GM19452 (cell line): ENCODE measurements at regions not wholly inside any gene's neighbourhood (a gene's known extent, or its start where the extent isn't known, plus 50 kb on each side); places are given as distances from the start of the nearest gene placed in this dataset.

Source experiments
- ATAC-seq: cut with Tn5 transposase; IDR thresholded peaks from one replicate; pipeline ENCODE4 v1.9.1; 2021; ENCODE audit not compliant: unreplicated experiment

DNA sequence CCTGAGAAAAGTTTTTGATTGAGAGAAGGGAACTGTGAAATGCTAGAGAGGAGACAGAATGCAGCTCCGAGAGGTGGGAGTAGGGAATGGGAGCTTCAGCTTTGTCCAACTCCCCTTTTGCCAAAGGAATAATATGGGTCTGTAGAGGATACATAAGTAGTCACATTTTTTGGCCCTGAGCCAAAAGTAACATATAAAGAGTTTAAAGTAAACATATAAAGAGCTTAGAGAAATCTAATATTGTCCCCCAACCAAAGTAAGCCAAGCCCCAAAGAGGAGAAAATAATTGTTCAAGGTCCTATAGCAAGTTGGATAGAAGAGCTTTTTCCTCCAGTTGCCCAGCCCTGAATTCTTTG is 215.1 kb downstream of the TMEM114 start:
- no peak for ATAC-seq

DNA sequence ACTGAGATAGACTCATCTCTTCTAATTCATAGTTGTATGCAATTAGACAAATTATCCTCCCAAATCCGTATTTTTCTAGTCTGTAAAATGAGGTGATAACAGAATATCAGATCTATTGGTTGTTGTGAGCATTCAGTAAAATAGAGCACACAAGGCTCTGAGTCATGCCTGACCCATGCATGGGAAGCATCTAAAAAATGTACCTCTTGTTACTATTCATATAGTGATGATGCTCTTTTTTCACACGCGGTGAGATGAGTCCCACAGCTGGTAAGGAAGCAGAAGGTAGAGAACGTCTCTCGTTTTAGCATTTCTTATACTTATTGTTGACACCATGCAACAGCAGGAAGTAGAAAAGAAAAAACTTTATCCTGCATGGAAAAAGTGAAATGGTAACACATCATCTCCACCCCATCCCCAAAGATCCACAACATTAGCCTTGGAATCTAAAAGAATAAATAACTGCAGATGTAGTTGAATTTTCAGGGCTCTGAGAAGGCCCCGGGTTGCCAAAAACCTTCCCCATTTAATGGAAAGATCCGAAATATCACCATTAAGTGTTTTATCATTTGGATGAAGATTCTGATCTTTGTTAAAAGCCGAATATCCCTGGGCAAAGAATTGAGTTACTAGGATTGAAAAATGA is 215.6 kb downstream of the TMEM114 start:
- ATAC-seq, result no peak

DNA sequence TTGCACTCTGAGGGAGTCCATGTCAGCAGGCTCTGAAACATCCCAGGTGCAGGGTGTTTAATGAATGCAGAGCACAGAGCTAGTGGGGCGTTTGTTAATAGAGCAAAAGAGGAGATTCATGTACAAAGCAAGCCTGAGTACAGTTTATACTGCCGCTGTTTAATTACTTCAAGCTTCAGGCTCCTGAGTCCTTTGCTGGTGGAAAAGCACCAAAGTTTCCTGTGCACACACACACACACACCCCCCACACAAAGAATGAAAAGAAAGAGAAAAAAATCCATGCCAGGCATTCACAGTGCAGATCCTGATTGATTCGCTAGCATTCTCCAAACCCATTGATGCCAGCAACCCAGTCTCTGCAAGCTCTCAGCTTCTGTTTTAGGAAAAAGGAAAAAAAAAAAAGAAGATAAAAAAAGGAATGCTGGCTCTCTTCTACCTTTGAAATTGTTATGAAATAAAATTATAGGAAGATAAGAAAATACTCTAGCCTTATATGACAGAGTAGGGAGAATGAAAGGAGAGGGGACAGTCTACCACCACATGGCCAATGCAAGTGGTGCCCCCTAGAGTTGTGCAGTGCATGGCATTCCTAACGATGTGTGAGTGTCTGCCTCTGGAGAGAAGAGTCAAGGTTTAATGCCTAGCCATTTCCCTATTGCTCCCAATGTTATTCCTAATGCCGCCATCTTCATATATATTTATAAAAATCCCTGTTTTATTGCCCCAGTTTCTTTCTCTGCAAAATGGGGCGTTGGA is 216.5 kb downstream of the TMEM114 start:
- no peak for ATAC-seq

DNA sequence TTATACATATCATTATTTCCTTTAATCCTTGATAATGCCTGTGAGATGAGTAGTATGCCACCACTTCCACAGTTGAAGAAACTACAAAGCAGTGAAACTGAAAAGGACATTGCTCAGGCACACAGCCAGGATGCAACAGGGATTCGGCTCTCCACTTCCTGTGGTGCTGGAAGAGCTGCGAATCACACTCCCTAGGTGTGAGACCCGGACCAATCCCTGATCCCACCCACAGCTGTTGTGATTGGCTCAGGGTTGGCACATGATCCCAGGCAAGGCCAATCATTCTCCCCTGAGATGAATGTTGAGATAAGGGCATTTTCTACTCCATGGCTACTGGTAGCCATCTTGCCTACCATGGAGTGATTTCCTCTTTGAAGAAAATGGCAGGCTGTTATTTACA is 218.2 kb downstream of the TMEM114 start:
- ATAC-seq, result no peak

DNA sequence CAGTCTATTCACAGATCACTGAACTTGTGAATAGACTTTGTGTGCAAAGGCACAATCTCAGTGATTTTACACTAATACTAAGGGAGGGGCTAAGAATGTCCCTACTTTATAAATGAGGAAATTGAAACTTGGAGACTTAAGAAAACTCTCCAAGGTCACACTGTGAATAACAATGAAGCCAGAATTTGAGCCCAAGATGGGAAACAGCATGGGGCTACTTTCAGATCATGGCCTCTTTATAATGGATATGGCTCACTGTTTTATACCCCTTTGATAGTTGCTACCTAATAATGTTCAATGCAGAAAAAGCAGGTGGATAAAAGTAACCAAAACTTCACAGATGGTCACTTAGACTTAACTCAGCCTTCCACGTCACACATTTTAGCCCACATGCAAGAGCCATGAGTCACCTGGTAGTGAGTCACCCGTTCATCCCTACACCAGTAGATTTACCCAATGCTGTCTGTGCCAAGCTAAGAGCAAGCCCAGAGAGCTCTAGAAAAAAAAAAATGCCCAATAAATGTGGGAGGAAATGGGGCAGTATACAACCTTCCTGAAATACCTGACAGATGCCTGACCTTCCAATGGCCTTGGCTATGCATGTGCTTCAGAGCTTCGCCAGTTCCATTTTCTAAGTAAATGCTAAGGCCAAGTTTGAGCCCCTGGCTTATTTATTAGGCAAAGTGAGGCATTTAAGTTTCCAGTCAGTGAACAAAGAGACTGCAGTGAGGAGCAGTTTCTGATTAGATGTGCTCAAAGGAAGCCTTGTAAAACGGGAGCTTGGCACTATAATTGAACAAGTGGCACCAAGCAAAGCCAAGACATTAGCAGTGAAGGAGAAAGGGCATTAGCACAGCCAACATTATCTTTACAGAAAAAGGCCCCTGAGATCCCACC is 219.7 kb downstream of the TMEM114 start:
- no peak for ATAC-seq

DNA sequence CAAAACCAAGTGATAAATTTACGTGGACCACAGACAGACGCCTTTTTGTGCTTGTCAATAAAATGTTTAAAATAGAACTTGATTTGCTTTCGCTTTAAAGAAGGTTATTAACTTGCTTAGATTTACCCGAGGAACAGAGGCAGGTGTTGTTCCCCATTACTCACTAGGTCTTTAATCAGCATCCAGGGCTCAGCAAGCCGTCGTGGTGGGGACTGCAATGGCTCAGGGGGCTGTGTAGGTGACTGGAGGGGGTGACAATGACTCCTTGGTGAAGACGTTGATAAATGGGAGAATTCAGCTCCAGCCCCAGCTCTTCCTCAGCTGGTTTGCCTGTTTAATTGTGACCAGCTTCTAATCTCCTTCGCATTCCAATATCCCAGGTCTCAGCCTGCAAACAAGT is 231.4 kb downstream of the TMEM114 start:
- no peak for ATAC-seq

DNA sequence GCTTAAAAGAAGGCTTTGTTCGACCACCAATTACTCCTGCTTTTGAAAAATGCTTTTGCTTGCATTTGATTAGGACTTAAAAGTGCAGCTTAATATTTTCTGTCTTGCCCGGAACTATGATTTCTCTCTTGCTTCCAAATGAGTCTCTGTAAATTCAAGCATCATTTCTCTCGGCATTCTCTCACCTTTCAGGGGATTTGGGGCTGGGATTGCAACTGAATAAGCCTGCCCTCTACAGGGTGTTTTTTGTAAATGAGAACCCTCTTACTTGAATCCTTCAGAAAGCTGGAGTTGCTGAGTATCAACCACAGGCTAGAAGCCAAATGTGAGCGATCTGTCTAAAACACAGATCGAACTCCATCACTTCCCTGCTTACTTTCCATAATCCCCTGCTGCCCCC is 234.6 kb downstream of the TMEM114 start:
- ATAC-seq, result no peak

DNA sequence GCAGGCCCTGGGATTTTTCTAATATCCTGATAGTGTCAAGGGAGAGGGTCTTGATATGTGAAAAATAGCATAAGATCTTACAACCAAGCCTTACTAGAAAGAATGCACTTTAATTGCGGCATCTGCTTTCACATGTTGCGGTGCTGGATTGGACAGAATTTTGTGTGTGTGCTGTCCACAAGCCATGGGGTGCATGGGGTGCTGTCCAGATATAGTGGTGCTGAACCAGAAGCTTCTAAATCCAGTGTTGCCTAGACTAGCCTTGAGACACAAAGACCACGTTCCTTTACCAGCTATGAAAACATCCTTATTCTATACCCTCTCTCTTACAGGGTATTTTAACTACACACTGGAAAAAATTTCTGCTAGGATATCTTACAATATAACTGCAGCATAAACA is 244.0 kb downstream of the TMEM114 start:
- ATAC-seq, result no peak

DNA sequence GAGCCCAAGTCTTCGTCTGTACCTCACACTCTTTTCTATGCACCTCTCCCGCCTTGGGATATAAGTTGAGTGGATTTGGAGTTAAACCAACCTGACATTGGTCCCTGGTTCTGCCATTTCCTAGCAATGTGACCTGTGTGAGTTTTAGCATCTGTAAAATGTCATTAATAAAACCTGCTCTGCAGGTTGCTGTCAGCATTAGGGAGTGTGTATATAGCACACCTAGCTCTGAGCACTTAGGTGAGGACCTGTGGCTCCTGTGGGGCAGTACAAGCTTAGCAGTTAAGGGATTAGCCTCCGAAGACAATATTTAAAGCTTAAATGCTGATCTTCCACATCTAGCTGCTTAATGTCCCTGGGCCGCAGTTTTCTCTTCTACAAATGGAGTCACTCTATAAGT is 248.0 kb downstream of the TMEM114 start:
- no peak for ATAC-seq

DNA sequence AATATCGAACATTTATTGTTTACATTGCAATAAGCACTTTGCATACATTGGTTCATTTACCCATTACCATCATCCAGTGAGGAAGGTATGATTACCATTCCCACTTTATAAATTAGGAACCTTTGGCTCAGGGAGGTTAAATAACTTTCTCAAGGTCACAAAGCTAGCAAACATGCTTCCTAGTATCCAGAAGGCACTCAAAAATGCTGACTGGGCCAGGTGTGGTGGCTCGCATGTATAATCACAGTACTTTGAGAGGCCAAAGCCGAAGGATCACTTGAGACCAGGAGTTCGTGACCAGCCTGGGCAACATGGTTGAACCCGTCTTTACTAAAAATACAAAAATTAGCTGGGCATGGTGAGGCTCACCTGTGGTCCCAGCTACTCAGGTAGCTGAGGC is 259.6 kb downstream of the TMEM114 start:
- ATAC-seq, result no peak

DNA sequence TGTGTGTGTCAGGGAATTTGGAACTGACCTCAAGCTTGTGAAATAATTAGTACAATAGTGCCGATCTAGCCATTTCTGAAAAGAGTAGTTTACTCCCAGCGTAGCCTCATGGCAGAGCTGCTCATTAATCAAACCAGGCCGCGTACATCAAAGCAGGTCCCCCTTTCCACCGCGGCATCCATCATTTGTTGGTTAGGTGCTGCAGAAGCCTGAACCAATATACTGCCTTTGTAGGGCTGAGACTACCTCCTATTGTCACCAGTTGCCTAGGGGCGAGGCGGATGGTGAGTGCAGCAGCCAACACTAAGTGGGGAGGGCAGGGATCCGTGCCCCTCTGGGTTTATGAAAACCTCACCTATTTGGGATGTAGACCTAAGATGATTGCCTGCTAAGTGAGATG is 264.1 kb downstream of the TMEM114 start:
- no peak for ATAC-seq

DNA sequence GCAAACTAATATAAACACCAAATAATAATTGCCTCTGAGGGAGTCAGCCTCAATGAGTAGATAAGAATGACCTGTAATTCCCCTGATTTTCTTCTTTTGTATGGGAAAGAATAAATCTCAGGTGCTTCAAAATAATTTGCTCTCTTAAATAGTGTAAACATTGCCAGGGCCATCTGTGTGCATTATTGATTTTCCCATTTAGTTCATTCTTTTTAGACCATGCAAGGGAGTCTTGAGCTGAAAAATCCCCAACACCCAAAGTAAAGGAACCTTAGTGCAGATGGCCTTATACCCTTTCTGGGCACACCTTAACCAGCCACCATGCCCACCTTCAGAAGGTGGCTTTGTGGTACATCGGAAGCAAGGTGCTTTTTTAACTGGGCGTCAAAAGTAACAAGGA is 267.2 kb downstream of the TMEM114 start:
- no peak for ATAC-seq

DNA sequence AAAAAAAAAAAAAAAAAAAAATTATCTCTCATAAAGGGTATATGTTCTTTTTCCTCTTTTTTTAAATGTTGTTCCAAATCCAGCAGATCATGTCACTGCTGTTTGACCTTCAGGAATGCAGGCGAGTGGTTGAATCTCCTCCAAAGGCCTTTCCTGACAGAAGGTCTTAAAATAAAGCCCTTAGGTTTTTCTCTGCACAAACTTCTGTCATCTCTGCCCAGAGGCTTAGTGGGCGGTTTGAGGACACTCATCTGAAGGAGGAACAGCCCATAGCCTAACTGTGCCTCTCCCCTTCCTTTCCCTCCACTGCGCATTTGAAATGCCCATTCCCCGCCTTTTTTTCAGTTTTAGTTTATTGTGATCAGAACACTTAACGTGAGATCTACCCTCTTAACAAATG is 270.2 kb downstream of the TMEM114 start:
- no peak for ATAC-seq

DNA sequence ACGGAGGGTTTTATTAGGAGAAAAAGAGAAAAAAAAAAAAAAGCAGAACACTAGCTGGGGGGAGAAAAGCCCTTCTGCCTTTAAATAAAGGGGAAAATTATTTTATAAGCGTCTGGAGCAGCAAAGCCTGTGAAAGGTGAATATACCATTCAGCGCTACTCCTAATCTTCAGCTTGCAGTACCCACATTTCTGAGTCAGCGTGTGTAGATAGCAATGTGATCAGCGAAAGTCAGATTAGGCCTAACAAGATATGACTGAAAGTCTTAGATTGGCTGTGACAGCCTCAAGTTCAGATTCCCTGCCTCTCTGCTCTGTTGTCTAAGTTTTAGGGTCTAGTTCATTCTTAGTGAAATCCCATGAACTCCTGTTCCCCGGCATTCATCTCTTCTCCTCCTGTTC is 279.5 kb downstream of the TMEM114 start:
- ATAC-seq, result no peak

DNA sequence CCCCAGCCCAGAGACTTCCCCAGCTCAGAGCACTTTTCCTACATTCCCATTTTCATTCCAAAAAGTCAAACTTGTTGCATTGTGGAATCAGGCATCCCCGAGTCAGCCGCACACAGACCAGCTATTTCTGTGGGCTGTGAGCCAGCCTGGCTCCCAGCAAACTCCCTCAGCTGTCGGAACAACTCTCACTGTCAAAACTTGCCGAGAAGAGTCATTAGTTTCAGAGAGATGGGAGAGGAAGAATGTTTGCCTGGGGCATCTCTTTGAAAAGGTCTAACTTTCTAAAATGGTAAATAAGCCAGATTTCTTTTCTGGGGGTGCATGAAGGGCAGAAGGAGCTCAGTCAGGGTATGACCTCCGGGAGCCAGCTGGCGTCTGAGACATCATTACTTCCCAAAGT is 280.0 kb downstream of the TMEM114 start:
- ATAC-seq, result no peak

DNA sequence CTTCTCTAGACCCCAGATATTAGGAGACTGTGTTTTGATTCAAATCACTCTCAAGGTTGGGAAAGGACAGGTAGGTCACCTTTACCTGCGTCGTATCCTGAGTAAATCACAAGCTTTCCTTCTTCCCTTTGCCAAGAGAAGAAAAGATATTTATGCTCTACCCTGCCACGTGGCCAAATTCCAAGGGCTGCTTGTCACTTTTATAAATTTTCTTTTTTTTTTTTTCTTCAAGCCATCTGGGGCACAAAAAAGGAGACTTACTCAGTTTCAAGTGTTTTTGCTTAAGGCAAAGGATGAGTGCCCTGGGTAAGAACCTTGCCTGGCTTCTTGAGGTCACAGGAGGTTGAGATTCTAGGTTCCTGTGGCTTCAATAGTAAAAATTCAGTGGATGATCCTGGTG is 285.1 kb downstream of the TMEM114 start:
- ATAC-seq, result no peak

DNA sequence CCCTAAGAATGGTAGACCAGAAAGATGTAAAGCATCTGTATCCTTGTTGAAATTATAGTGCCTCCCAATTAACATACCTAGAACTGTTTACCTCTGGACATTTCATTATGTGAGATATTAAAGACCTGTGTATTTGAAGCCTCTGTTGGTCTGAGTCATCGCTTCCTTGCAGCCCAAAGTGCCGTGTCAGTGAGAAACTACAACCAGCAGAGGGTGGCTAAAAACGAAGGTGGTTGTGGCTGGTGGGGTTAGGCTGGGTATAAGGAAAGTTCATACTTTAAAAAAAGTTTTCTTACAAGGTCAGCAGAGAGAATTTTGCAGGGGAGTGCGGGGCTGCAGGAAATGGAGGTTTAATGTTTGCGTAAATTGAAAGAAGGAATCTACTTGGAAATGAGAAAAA is 290.7 kb downstream of the TMEM114 start:
- no peak for ATAC-seq

DNA sequence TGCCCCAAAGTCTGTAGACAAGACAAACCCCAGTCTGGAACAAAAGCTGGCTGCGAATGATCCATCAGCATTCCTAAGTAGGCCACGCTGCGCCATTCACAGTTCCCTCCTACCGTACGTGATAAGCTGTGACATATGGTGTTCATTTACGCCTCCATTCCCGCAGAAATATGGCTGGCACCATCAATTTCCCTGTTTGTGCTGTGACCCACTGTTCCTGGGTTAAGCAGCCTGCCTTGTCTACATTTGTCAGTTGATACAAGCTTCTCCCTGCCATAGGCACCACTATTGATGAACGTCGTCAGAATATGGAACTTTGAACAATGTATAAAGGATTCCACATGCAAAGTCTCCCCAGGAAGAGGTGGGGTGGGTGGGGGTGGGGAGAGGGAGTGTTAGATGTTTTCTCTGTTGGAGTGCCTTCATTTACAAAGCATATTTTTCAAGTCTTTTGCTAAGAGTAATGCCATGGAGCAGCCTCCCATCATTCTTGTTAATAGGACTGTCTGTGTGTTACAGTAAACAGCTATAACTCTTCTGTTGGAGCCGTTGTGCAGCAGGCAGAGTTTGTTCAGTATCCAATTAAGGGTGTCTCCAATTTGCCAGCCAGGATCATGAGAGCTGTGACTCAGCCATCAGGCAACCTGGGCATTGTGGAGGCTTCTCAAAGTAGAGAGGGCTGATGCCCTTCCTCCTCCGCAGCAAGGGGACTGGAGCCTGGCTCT is 294.6 kb downstream of the TMEM114 start:
- no peak for ATAC-seq

DNA sequence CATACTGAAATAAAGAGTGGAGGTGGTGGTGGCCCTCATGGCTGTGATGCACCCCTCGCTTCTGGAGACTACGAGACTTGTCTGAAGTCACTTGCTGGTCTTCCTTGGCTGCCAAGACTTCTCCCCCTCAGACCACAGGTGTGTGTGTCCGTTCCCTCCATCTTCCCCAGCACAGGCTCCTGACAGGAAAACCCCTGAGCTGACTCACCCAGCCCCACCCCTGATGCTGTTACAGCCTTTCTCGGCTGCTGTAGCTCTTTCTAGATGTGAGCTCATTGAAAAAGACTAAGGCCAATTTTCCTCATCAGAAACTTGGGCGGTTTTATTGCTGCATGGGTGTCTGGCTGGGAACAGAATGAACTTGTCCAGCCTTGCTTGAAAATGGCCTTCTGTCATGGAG is 296.9 kb downstream of the TMEM114 start:
- ATAC-seq, result no peak

DNA sequence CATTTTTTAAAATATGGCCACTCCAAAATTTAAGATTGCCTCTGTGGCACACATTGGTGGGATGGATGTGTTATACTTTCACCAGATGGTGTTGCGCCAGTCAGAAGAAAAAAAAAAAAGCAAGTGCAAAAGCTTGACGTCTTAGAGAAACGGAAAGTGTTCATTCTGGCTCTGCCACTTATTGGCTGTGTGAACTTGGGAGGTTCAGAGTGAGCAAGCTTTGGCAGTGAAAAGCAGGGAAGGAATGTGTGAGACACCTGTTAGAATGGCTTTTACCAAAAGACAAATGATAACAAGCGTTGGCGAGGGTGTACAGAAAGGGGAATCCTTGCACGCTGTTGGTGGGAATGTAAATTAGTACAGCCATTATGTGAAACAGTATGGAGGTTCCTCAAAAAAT is 298.0 kb downstream of the TMEM114 start:
- ATAC-seq, result no peak

DNA sequence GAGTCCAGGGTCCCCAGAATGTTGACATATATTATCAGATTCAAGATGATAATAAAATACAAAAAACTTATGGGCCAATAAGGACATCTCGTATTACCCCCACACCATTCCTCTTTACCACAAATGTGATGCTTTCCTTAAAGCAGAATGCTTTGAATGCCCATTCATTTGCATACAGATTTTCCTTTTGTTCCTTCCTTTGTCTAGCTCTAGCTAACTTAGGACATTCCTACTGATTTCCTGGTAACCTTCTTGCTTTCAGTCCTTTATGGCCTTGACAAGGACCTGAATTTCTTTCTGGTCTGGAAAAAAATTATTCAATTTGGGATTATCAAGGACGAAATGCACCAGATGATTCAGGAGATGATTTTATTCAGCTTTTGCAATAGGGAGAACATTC is 304.0 kb downstream of the TMEM114 start:
- ATAC-seq, result no peak
